ENCODE measurements at regions not wholly inside any gene's neighbourhood (a gene's known extent, or its start where the extent isn't known, plus 50 kb on each side); places are given as distances from the start of the nearest gene placed in this dataset.

DNA sequence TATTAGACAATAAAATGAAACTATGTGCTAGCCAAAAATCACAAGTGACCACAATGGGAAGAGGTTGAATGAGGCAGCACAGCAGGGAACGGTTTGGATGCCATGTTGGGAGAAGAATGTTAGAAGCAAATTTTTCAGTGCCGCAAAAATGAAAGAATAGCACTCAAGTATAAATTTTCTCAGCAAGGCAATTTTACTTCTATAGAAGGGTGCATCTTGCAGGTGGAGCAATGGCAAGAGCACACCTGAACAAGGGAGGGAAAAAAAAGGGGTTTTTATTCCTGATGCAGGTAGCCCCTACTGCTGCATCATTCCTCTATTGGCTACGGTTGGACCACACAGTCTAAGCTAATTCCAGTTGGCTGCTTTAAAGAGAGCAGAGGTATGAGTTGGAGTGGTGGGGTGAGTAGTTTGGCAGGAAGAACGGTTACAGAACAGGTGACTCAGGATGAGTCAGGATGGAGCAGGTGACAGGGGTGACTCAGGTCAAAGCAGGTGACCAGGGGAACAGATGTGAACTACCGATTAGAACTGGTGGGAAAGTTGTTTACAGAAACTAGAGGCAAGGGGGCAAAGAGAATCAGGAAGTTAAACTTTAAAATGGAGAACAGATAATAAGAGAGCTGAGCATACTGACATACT lies 301.1 kb upstream of the NRIP1 start:
- Histone ChIP-seq H3K36me3 (replicated peaks) (no peaks in the 10 kb centered on the region), H3K27me3 (replicated peaks) (no peaks in the 10 kb centered on the region), H3K4me3 (ENCODE audit: low read depth, low read length) (no peak overlapping the region), H3K27ac (no peak overlapping the region)
- no peak for DNase-seq
- in situ Hi-C loops (cut with HindIII; ENCODE audit: low pct_ligation_motif_present, low sequenced_read_pairs) = no loop called here
- no peak for TF ChIP-seq CTCF (IDR thresholded peaks at IDR 0.05; ENCODE audit: low read depth, low read length, missing control alignments)

DNA sequence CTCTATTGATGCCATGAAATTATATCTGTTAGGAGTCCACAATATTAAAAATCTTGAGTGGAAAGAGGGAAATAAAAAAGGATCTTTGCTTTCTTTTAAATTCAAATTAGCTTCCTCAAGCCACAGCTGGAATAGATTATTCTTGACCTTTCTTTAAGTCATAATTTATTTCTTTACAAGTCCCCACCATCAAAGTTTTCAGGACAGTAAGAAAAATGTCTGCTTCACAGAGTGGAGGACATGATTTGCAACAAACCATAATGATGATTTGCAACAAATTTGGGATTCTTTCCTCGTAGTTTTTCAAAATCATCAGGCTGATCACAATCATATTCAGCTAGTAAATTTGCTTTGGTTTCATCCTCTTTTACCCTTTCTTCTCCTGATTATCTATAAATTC lies 301.8 kb upstream of the NRIP1 start:
- H3K27ac ChIP-seq = no peak overlapping the region
- TF ChIP-seq CTCF (IDR thresholded peaks at IDR 0.05; ENCODE audit: low read depth, low read length, missing control alignments) = no peak
- H3K36me3 ChIP-seq (replicated peaks) = no peaks in the 10 kb centered on the region
- DNase-seq = no peak
- in situ Hi-C loops (cut with HindIII; ENCODE audit: low pct_ligation_motif_present, low sequenced_read_pairs) = no loop called here
- H3K27me3 ChIP-seq (replicated peaks) = no peaks in the 10 kb centered on the region
- no peak overlapping the region for H3K4me3 ChIP-seq (ENCODE audit: low read depth, low read length)

DNA sequence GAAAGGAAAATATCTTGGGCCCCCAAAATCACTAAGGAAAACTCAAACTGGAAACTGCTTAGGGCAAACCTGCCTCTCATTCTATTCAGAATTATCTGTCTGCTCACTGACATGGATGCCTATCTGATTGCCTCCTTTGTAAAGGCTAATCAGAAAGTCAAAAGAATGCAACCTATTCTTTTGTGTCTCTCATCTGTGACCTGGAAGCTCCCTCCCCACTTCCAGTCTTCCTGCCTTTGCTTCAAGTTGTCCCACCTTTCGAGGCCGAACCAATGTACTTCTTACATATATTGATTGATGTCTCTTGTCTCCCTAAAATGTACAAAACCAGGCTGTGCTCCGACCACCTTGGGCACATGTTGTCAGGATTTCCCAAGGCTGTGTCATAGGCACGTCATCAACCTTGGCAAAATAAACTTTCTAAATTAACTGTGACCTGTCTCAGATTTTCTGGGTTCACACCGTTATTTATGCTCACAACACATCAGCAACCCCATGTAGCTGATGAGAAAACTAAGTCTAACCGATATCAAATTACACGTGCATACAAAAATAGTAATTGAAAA lies 302.3 kb upstream of the NRIP1 start:
- TF ChIP-seq CTCF (IDR thresholded peaks at IDR 0.05; ENCODE audit: low read depth, low read length, missing control alignments) = no peak
- no peak overlapping the region for H3K27ac ChIP-seq
- H3K36me3 ChIP-seq (replicated peaks) = no peaks in the 10 kb centered on the region
- no peak overlapping the region for H3K4me3 ChIP-seq (ENCODE audit: low read depth, low read length)
- in situ Hi-C loops (cut with HindIII; ENCODE audit: low pct_ligation_motif_present, low sequenced_read_pairs) = no loop called here
- H3K27me3 ChIP-seq (replicated peaks) = no peaks in the 10 kb centered on the region
- no peak for DNase-seq

GRCh38 chr21:15370462-15370975 lies 305.7 kb upstream of the NRIP1 start:
- no peak for TF ChIP-seq CTCF (IDR thresholded peaks at IDR 0.05; ENCODE audit: low read depth, low read length, missing control alignments)
- H3K27ac ChIP-seq = no peak overlapping the region
- H3K27me3 ChIP-seq (replicated peaks) = no peaks in the 10 kb centered on the region
- in situ Hi-C loops (cut with HindIII; ENCODE audit: low pct_ligation_motif_present, low sequenced_read_pairs) = no loop called here
- no peaks in the 10 kb centered on the region for H3K36me3 ChIP-seq (replicated peaks)
- H3K4me3 ChIP-seq (ENCODE audit: low read depth, low read length) = no peak overlapping the region
- no peak for DNase-seq

DNA sequence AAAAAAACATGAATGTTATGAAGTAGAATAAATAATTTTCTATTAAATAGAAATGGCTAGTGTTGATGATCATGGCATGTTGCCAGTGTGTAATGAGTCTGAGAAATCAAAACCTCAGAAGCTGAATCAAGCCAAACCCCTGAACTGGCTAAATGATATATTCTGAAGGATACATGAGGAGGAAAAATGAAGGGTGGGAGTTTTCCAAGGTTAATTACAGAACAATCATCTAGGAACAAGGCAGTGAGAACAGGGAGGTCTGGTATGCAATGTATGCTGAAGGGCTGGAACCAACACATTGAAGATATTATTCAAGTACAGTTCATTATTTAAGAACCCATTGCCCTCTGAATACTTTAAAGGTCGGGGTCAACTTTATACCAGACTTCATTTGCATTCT lies 309.1 kb upstream of the NRIP1 start:
- in situ Hi-C loops (cut with HindIII; ENCODE audit: low pct_ligation_motif_present, low sequenced_read_pairs) = no loop called here
- no peak for TF ChIP-seq CTCF (IDR thresholded peaks at IDR 0.05; ENCODE audit: low read depth, low read length, missing control alignments)

GRCh38 chr21:15379776-15380175 lies 315.0 kb upstream of the NRIP1 start:
- no peak for DNase-seq
- H3K36me3 ChIP-seq (replicated peaks) = no peaks in the 10 kb centered on the region
- TF ChIP-seq CTCF (IDR thresholded peaks at IDR 0.05; ENCODE audit: low read depth, low read length, missing control alignments) = no peak
- no peak overlapping the region for H3K27ac ChIP-seq
- H3K4me3 ChIP-seq (ENCODE audit: low read depth, low read length) = no peak overlapping the region
- in situ Hi-C loops (cut with HindIII; ENCODE audit: low pct_ligation_motif_present, low sequenced_read_pairs) = no loop called here
- no peaks in the 10 kb centered on the region for H3K27me3 ChIP-seq (replicated peaks)

More for the DNA sequence above, 309.1 kb upstream of the NRIP1 start:
- Histone ChIP-seq H3K4me3 (ENCODE audit: low read depth, low read length) (no peak overlapping the region), H3K27ac (no peak overlapping the region), H3K36me3 (replicated peaks) (no peaks in the 10 kb centered on the region), H3K27me3 (replicated peaks) (no peaks in the 10 kb centered on the region)
- DNase-seq = no peak

Data from brain microvascular endothelial cell (primary cell).